Endothelial cell of umbilical vein (primary cell): ENCODE measurements at regions not wholly inside any gene's neighbourhood (a gene's known extent, or its start where the extent isn't known, plus 50 kb on each side); places are given as distances from the start of the nearest gene placed in this dataset.

Source experiments
- BruUV-seq: library from RNA; stranded (reverse); fragments of 400-500 nt; replicated peaks from 2 replicates; lab custom pipeline; 2021; lab: Mats Ljungman, UMichigan
- CTCF ChIA-PET: fragments of 300-600, 350-600 bp; sonication (Branson Sonifier 250); formaldehyde crosslinking; loops from one replicate; lab custom pipeline; 2021; ENCODE audit warnings: antibody characterized with exemption, inconsistent platforms; lab: Charles Lee
- POLR2A ChIA-PET: fragments of 300-600, 350-600 bp; sonication (Branson Sonifier 250); formaldehyde crosslinking; loops from one replicate; lab custom pipeline; 2021; ENCODE audit warnings: antibody characterized with exemption, inconsistent platforms; lab: Charles Lee
- DNase-seq: peaks from one replicate; pipeline ENCODE4 v3.0.0-alpha.2; 2011; ENCODE audit warnings: low read depth, low spot score
- FAIRE-seq: peaks from 2 replicates; lab custom pipeline; 2011; peaks lifted over from hg19 to GRCh38; lab: Jason Lieb, UNC
- H2AFZ ChIP-seq: 2 replicates; pipeline ENCODE4 v1.6.0; 2012; ENCODE audit warnings: low read depth, low read length, control low read depth, inconsistent platforms
- H3K27ac ChIP-seq: 2 replicates; pipeline ENCODE4 v1.5.1; 2011; ENCODE audit warnings: low read depth, mild to moderate bottlenecking, control low read depth, low read length, moderate library complexity; ENCODE audit not compliant: insufficient read depth
- H3K27me3 ChIP-seq, 2 experiments: 2 replicates each; pipeline versions ENCODE4 v1.6.0 to v1.6.1; 2011; ENCODE audit warnings: low read length in 2 of 2, mixed read lengths in 1 of 2; ENCODE audit not compliant: control insufficient read depth in 2 of 2, insufficient read depth in 2 of 2
- H3K36me3 ChIP-seq, 2 experiments: 2 replicates in 1 of 2; 3 replicates in 1 of 2; pipeline ENCODE4 v1.5.1; 2011; ENCODE audit warnings: low read length in 2 of 2, mild to moderate bottlenecking in 1 of 2, moderate library complexity in 1 of 2; ENCODE audit not compliant: control insufficient read depth in 2 of 2, insufficient read depth in 2 of 2; ENCODE audit errors: extremely low read depth in 1 of 2
- H3K4me1 ChIP-seq: 3 replicates; pipeline ENCODE4 v1.5.1; 2011; ENCODE audit warnings: mild to moderate bottlenecking, low read length; ENCODE audit not compliant: control insufficient read depth, insufficient read depth; ENCODE audit errors: extremely low read depth
- H3K4me2 ChIP-seq: 2 replicates; pipeline ENCODE4 v1.6.1; 2011; ENCODE audit warnings: low read length, control low read depth, mixed read lengths; ENCODE audit not compliant: insufficient read depth
- H3K4me3 ChIP-seq, 3 experiments: fragments of 200-600 bp in 1 of 3; sonication (generic), shearing (Covaris generic) in 1 of 3; replicated peaks in 1 of 3; 2 replicates each; pipeline ENCODE4 v1.5.1; 2011 to 2016; ENCODE audit warnings: control low read depth in 3 of 3, low read length in 3 of 3, mild to moderate bottlenecking in 2 of 3, inconsistent platforms in 1 of 3, low read depth in 1 of 3, moderate library complexity in 1 of 3; ENCODE audit not compliant: insufficient read depth in 1 of 3
- H3K79me2 ChIP-seq: 2 replicates; pipeline ENCODE4 v1.6.0; 2012; ENCODE audit warnings: low read length, inconsistent platforms; ENCODE audit not compliant: control insufficient read depth, insufficient read depth
- H3K9ac ChIP-seq: replicated peaks from 2 replicates; pipeline ENCODE3; 2011; ENCODE audit warnings: low read length, control low read depth; ENCODE audit not compliant: insufficient read depth; ENCODE audit errors: extremely low read depth
- H3K9me1 ChIP-seq: replicated peaks from 3 replicates; pipeline ENCODE4 v1.6.0; 2011; ENCODE audit warnings: mild to moderate bottlenecking, low read length; ENCODE audit not compliant: control insufficient read depth, insufficient read depth; ENCODE audit errors: extremely low read depth
- H3K9me3 ChIP-seq: replicated peaks from 2 replicates; pipeline ENCODE4 v1.5.1; 2012; ENCODE audit warnings: low read length, inconsistent platforms; ENCODE audit not compliant: control insufficient read depth, insufficient read depth
- H4K20me1 ChIP-seq: replicated peaks from 2 replicates; pipeline ENCODE3; 2011; ENCODE audit warnings: mild to moderate bottlenecking, low read length; ENCODE audit not compliant: control insufficient read depth, insufficient read depth; ENCODE audit errors: extremely low read depth
- EZH2 ChIP-seq: IDR thresholded peaks from 2 replicates; pipeline ENCODE4 v1.6.1; 2012; ENCODE audit warnings: borderline replicate concordance, low read depth, mild to moderate bottlenecking, moderate library complexity, low read length, inconsistent platforms; ENCODE audit not compliant: severe bottlenecking
- FOS ChIP-seq: IDR thresholded peaks from 2 replicates; pipeline ENCODE4 v1.6.1; 2011; ENCODE audit warnings: mild to moderate bottlenecking, low read length, moderate library complexity, borderline replicate concordance; ENCODE audit not compliant: insufficient read depth
- GATA2 ChIP-seq: IDR thresholded peaks from 2 replicates; pipeline ENCODE4 v1.7.0; 2011; ENCODE audit warnings: low read depth, mild to moderate bottlenecking, moderate library complexity, mixed read lengths, low read length; ENCODE audit not compliant: insufficient read length, insufficient read depth
- JUN ChIP-seq: IDR thresholded peaks from 2 replicates; pipeline ENCODE4 v1.6.1; 2011; ENCODE audit warnings: borderline replicate concordance, low read depth; ENCODE audit not compliant: insufficient read length, insufficient read depth
- MYC ChIP-seq: IDR thresholded peaks from one replicate; pipeline ENCODE4 v1.6.1; 2011; ENCODE audit warnings: mild to moderate bottlenecking, low read depth, low read length
- POLR2A ChIP-seq: IDR thresholded peaks from 2 replicates; pipeline ENCODE4 v1.6.1; 2012; ENCODE audit warnings: low read depth, mild to moderate bottlenecking, control low read depth, low read length
- POLR2AphosphoS5 ChIP-seq: IDR thresholded peaks from 2 replicates; pipeline ENCODE4 v1.6.1; 2012; ENCODE audit warnings: low read depth, mild to moderate bottlenecking, control low read depth, low read length, moderate library complexity; ENCODE audit not compliant: insufficient read depth
- dilution Hi-C: fragments of 300-500 bp; cut with MboI; formaldehyde crosslinking; loops from one replicate; pipeline ENCODE4 v1.15.0; 2019; ENCODE audit warnings: low sequenced_read_pairs; ENCODE audit not compliant: extremely low pct_ligation_motif_present
- intact Hi-C: fragments of 100-400 bp; cut with micrococcal nuclease; formaldehyde crosslinking; loops from one replicate; pipeline ENCODE4 v1.10.0; 2022
- TF ChIP-seq, protein P1 (sequence below): IDR thresholded peaks from 2 replicates; pipeline ENCODE4 v1.6.1; 2011; ENCODE audit not compliant: insufficient read depth, insufficient read length
- TF ChIP-seq, protein P2 (sequence below), 2 donors: IDR thresholded peaks; 1 replicate in 1 of 2; 2 replicates in 1 of 2; pipeline ENCODE4 v1.5.1; 2011; ENCODE audit warnings: low read length in 2 of 2, mild to moderate bottlenecking in 2 of 2, moderate library complexity in 2 of 2, control low read depth in 1 of 2, inconsistent platforms in 1 of 2, low read depth in 1 of 2; ENCODE audit not compliant: insufficient read depth in 1 of 2; ENCODE audit errors: extremely low read depth in 1 of 2

DNA sequence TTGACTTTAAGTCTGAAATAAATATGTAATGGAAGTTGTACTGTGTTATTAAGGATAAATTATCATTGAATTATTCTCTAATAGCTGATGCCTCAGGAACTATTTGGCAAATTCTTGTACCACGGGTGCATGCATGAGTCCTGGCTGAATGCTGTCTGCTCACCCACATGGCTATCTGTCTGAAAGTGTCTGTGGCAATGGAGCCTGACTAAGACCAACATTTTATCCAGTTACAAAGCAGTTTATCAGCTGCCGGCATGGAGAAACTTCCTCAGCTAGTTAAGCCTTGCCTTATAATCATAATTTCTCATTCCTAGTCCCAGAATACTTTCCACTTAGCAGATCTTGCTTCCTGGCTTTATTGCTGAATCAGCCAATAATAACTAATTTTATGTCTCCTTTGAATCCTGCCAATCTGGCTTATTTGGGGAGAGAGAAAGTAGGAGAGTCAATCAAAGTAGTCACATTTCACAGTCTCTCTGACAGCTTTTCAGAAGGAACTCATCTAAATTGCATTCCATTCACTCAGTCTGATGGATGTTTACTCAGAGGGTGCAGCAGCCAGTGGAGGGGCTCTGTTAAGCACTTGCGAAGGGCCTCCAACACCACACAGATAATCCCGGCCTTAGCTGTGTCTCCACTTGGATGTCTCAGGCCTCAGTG is 280.6 kb upstream of the CLEC14A start:
- Histone ChIP-seq H3K4me1 (no peaks in the 10 kb centered on the region), H3K9me3 (no peaks in the 10 kb centered on the region), H4K20me1 (no peaks in the 10 kb centered on the region), H3K4me3 (no peak overlapping the region), H3K4me2 (no peak overlapping the region), H3K9ac (no peak overlapping the region), H2AFZ (peak overlapping the region; percentile 35), H3K79me2 (no peaks in the 10 kb centered on the region), H3K36me3 (no peaks in the 10 kb centered on the region), H3K9me1 (no peaks in the 10 kb centered on the region), H3K27me3 (no peaks in the 10 kb centered on the region), H3K27ac (no peak overlapping the region)
- FAIRE-seq (no peak), DNase-seq (no peak)
- no peak for TF ChIP-seq FOS
- intact Hi-C loops (no loop called here), dilution Hi-C loops (no loop called here)
- BruUV-seq = no TSS peak
- ChIA-PET CTCF (interaction anchor here (0.6 kb wide), 1 partner anchor 72 kb away, joined by 3 read pairs; no protein-coding TSS in a partner anchor), POLR2A (no interaction called here)

DNA sequence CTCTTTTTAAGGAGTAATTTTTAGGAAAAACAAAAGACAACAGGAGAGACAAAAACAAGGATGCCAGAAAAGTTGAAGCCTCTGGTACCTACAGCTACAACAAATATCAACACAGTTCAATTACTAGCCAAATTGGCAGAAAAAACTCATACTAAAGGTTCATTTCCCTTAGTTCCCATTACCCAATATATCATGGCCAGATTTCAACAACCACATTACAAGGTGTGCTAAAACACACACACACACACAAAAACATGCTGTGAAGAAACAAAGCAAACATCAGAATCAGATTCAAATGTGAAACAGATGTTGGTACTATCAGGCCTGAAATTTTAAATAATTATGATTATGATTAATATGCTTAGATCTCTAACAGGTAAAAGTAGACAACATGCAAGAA is 272.7 kb upstream of the CLEC14A start:
- no peak overlapping the region for H3K27ac ChIP-seq
- H4K20me1 ChIP-seq = no peaks in the 10 kb centered on the region
- H3K9me3 ChIP-seq = no peaks in the 10 kb centered on the region
- no peaks in the 10 kb centered on the region for H3K9me1 ChIP-seq
- no peaks in the 10 kb centered on the region for H3K27me3 ChIP-seq
- intact Hi-C loops = no loop called here
- H3K4me2 ChIP-seq = no peak overlapping the region
- no peaks in the 10 kb centered on the region for H3K79me2 ChIP-seq
- no peak for TF ChIP-seq JUN
- TF ChIP-seq, protein P1, sequence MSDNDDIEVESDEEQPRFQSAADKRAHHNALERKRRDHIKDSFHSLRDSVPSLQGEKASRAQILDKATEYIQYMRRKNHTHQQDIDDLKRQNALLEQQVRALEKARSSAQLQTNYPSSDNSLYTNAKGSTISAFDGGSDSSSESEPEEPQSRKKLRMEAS = no peak
- TF ChIP-seq EZH2 = no peak
- TF ChIP-seq, protein P2, sequence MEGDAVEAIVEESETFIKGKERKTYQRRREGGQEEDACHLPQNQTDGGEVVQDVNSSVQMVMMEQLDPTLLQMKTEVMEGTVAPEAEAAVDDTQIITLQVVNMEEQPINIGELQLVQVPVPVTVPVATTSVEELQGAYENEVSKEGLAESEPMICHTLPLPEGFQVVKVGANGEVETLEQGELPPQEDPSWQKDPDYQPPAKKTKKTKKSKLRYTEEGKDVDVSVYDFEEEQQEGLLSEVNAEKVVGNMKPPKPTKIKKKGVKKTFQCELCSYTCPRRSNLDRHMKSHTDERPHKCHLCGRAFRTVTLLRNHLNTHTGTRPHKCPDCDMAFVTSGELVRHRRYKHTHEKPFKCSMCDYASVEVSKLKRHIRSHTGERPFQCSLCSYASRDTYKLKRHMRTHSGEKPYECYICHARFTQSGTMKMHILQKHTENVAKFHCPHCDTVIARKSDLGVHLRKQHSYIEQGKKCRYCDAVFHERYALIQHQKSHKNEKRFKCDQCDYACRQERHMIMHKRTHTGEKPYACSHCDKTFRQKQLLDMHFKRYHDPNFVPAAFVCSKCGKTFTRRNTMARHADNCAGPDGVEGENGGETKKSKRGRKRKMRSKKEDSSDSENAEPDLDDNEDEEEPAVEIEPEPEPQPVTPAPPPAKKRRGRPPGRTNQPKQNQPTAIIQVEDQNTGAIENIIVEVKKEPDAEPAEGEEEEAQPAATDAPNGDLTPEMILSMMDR (IDR thresholded peaks at IDR 0.05; ENCODE audit: extremely low read depth in 1 of 2, insufficient read depth in 1 of 2, low read depth in 1 of 2, low read length in 2 of 2) = no peak
- TF ChIP-seq MYC = no peak
- TF ChIP-seq GATA2 = no peak
- no peak for TF ChIP-seq POLR2AphosphoS5
- no peak for TF ChIP-seq FOS
- no peak for TF ChIP-seq POLR2A
- CTCF ChIA-PET = no interaction called here
- H3K9ac ChIP-seq = no peak overlapping the region
- dilution Hi-C loops = no loop called here
- H3K4me3 ChIP-seq = no peak overlapping the region
- POLR2A ChIA-PET = no interaction called here
- H3K4me1 ChIP-seq = no peaks in the 10 kb centered on the region
- FAIRE-seq (no peak), DNase-seq (no peak)
- H2AFZ ChIP-seq = no peak overlapping the region
- H3K36me3 ChIP-seq = no peaks in the 10 kb centered on the region
- no TSS peak for BruUV-seq
